T-helper 1 cell treated with Interleukin-12 subunit alpha and Interleukin-12 subunit beta and Interleukin-4 antibody, amounts not matched to agents 30 μg/mL and 1 μg/mL, for 36 hours (primary cell): ENCODE measurements at regions not wholly inside any gene's neighbourhood (a gene's known extent, or its start where the extent isn't known, plus 50 kb on each side); places are given as distances from the start of the nearest gene placed in this dataset.
"Not testable (repeated sequence)": the region's sequence is repeated elsewhere in the genome, so short reads cannot be mapped to it uniquely, and the experiment has no call there.

Source experiments
- H3K27ac Mint-ChIP-seq: one replicate; pipeline ENCODE4 v1.8.0; 2021; ENCODE audit warnings: mild to moderate bottlenecking, mixed read lengths
- H3K27me3 Mint-ChIP-seq: one replicate; pipeline ENCODE4 v1.8.0; 2021; ENCODE audit warnings: low read depth, mixed read lengths
- H3K36me3 Mint-ChIP-seq: one replicate; pipeline ENCODE4 v1.8.0; 2021; ENCODE audit warnings: low read depth, mixed read lengths
- H3K4me1 Mint-ChIP-seq: one replicate; pipeline ENCODE4 v1.8.0; 2021; ENCODE audit warnings: low read depth, mixed read lengths
- H3K4me3 Mint-ChIP-seq: one replicate; pipeline ENCODE4 v1.8.0; 2021; ENCODE audit warnings: mild to moderate bottlenecking, moderate library complexity, mixed read lengths
- H3K9me3 Mint-ChIP-seq: one replicate; pipeline ENCODE4 v1.8.0; 2021; ENCODE audit warnings: mixed read lengths

DNA sequence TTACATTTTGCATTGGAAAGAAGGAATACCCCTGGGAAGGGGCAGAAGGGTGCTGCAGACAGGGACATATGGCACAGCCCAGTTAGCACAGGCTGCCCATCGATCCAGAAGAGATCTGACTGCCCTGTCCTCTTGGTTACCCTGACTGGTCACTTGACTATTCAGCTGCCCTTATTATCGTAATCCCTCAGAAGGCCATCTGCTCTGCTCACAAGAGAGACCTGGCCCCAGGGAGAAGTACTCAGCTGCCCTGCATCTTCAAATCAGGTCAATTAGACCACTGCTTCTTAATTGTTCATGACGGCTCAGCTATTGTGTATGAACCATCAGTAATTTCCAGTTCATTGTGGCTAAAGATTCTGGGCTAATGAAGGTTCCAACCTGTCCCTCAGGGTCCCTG is 345.0 kb downstream of the TLE1 start:
- H3K4me3 Mint-ChIP-seq: no peak overlapping the region
- H3K36me3 Mint-ChIP-seq: no peaks in the 10 kb centered on the region
- H3K27ac Mint-ChIP-seq: no peak overlapping the region
- H3K27me3 Mint-ChIP-seq: no peaks in the 10 kb centered on the region
- H3K4me1 Mint-ChIP-seq: no peaks in the 10 kb centered on the region
- peaks cover 11% of the 10 kb centered on the region for H3K9me3 Mint-ChIP-seq

DNA sequence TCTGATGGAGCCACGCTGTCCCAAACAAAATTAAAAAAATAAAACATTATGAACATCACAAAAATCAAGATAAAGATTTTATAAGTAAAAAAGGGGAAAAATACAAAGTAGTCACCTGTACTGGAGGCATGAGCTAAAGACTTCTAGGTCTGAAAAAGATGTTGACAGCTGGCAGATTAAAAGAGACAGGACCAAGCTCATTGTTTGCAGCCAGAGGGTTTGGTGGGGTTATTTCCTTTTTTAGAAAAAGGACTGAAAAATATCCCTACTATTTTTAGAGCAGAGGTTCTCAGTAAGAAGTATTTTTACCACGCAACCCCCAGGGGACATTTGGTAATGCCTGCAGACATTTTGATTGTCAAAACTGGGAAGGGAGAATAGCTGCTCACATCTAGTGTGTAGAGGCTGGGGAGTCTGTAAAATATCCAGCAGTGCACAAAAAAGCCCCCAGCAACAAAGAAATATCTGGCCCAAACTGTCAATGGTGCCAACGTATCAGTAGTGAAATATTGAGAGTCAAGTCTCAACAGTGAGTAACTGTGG is 353.4 kb downstream of the TLE1 start:
- no peaks in the 10 kb centered on the region for H3K4me1 Mint-ChIP-seq
- H3K36me3 Mint-ChIP-seq: no peaks in the 10 kb centered on the region
- no peaks in the 10 kb centered on the region for H3K27me3 Mint-ChIP-seq
- H3K4me3 Mint-ChIP-seq: no peak overlapping the region
- no peak overlapping the region for H3K27ac Mint-ChIP-seq
- H3K9me3 Mint-ChIP-seq: peaks cover 22% of the 10 kb centered on the region

DNA sequence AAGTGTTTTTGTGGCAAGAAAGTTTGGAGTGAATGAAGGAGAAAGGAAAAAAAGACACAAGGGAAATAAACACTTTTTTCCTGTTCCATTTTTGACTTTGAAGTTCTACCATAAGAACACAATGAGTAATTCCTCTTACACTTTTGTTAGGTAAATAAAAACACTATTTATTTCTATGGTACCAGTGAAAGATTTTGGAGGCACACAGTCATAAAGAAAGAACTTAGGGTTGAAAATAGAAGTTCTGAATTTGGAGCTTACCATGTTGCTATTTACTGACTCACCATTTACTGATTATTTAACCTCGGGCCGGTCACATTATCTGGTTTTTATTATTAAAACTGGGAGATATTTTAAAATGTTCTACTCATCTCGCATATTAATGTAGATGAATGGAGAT is 367.8 kb downstream of the TLE1 start:
- H3K4me3 Mint-ChIP-seq: no peak overlapping the region
- H3K27me3 Mint-ChIP-seq: no peaks in the 10 kb centered on the region
- no peak overlapping the region for H3K27ac Mint-ChIP-seq
- H3K4me1 Mint-ChIP-seq: no peaks in the 10 kb centered on the region
- no peaks in the 10 kb centered on the region for H3K36me3 Mint-ChIP-seq
- peaks cover 44% of the 10 kb centered on the region for H3K9me3 Mint-ChIP-seq

DNA sequence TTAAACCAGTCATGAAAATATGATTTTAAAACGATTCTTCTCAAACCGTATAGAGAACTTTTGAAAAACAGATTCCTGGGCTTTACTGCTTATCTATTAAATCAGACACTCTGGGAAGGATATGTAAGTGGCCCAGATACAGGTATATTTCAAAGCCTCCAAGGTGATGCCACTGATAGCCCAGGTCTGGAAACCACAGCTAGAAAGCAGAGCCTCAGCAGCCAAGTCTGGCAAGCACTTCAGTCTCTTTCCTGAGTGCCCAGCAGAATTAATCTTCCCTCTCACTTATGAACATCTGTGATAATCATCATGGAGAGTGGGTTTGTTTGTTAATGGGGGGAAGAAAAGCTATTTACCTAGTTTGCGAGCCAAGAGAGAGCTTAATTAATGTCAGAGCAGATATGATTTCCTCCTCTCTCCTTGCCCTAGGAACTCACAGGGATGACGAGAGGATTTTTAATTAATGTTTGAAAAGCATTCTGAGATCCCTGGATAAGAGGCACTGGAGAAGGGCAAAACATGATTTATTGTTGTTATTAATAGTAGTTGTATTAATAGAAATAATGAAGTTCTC is 368.4 kb downstream of the TLE1 start:
- H3K9me3 Mint-ChIP-seq: peaks cover 42% of the 10 kb centered on the region
- H3K4me1 Mint-ChIP-seq: no peaks in the 10 kb centered on the region
- no peak overlapping the region for H3K4me3 Mint-ChIP-seq
- H3K27ac Mint-ChIP-seq: no peak overlapping the region
- no peaks in the 10 kb centered on the region for H3K36me3 Mint-ChIP-seq
- H3K27me3 Mint-ChIP-seq: no peaks in the 10 kb centered on the region

DNA sequence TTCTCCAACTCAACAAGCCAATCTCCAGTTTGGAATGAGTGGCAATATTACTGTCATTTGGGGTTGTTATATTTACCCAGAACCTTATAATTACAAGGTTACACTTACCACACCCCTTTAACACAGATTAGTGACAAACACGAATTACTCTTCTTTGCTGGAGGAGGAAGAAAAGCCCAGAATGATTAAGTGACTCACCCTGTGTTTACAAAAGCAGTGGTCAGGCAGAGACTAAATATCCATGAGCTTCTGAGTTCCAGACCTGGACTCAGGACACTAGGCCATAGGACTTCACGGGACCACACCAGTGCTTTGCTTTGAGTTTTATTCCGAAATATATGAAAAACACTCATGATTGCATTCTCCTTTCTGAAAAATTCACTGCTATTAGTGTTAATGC is 370.8 kb downstream of the TLE1 start:
- Mint-ChIP-seq H3K4me3 (no peak overlapping the region), H3K9me3 (peaks cover 48% of the 10 kb centered on the region), H3K27ac (no peak overlapping the region), H3K36me3 (no peaks in the 10 kb centered on the region), H3K27me3 (no peaks in the 10 kb centered on the region), H3K4me1 (no peaks in the 10 kb centered on the region)

DNA sequence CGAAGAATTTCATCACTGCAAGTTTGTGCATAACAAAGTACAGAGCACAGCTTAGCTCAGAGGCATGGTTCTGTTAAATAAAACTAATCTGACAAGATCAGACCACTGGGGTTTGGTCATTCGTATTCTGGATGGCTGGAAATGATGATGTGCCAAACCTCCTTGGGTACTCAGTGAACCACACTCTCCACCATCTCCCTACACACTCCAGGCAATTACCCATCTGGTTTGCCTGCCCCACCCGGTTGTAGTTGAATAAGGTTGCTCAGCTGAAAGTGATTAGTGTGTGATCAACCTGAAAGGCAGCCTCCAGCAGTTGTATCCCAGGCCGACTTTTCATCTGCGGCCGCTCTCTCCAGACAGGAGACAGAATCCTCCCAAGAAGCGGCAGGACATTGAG is 371.4 kb downstream of the TLE1 start:
- no peaks in the 10 kb centered on the region for H3K36me3 Mint-ChIP-seq

DNA sequence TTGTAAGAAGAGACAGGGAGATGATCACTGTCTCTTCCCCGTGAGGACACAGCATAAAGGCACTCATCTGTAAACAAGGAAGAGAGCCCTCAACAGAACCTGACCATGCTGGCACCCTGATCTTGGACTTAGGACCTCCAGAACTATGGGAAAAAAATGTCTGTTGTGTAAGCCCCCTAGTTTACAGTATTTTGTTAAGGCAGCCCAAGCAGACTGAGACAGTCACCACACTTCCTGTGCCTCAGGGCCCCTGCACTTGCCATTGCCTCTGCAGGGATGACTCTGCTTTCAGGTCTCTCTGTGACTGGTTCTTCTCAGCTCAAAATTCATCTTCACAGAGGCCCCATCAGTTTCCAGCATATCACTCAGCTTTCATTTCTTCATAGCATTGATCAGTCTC is 372.1 kb downstream of the TLE1 start:
- H3K4me1 Mint-ChIP-seq: no peaks in the 10 kb centered on the region
- H3K9me3 Mint-ChIP-seq: peaks cover 39% of the 10 kb centered on the region
- no peaks in the 10 kb centered on the region for H3K27me3 Mint-ChIP-seq
- H3K4me3 Mint-ChIP-seq: no peak overlapping the region
- H3K27ac Mint-ChIP-seq: no peak overlapping the region
- H3K36me3 Mint-ChIP-seq: no peaks in the 10 kb centered on the region

More for the DNA sequence above, 371.4 kb downstream of the TLE1 start:
- H3K4me1 Mint-ChIP-seq: no peaks in the 10 kb centered on the region
- no peak overlapping the region for H3K27ac Mint-ChIP-seq
- no peak overlapping the region for H3K4me3 Mint-ChIP-seq
- H3K27me3 Mint-ChIP-seq: no peaks in the 10 kb centered on the region
- H3K9me3 Mint-ChIP-seq: peaks cover 44% of the 10 kb centered on the region

DNA sequence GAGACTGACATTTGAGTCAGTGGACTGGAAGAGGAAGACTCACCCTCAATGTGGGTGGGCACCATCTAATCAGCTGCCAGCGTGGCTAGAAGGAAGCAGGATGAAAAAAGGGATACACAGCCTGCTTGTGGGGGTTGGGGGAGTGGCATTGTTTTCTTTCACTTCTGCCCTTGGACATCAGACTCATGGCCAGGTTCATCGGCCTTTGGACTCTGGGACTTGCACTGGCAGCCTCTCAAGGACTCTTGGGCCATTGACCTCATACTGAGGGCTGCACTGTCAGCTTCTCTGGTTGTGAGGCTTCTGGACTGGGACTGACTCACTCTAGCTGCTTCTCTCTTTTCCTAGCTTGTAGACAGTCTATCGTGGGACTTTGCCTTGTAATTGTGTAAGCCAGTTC is 374.9 kb downstream of the TLE1 start:
- Mint-ChIP-seq H3K4me3 (no peak overlapping the region), H3K27me3 (no peaks in the 10 kb centered on the region), H3K9me3 (peaks cover 43% of the 10 kb centered on the region), H3K36me3 (no peaks in the 10 kb centered on the region), H3K27ac (no peak overlapping the region), H3K4me1 (no peaks in the 10 kb centered on the region)

DNA sequence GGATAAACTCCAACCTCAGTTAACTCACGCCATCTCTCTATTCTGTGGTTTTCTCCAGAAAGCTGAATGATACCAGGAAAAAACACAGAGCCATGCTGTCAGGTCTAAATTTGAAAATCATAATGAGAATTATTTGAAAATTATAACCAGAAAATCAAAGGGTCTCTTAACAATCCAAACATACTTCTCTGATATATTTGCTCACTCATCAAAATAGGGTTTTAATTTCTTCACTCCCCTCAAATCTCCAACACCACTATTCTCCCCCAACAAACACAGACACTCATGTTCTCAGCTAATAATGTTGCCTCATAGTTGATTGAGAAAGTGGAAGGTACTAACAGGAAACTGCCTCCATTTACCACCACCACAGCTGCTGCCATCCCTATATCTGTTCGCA is 375.5 kb downstream of the TLE1 start:
- Mint-ChIP-seq H3K9me3 (peaks cover 45% of the 10 kb centered on the region), H3K4me3 (no peak overlapping the region), H3K36me3 (no peaks in the 10 kb centered on the region), H3K27me3 (no peaks in the 10 kb centered on the region), H3K27ac (no peak overlapping the region), H3K4me1 (no peaks in the 10 kb centered on the region)

DNA sequence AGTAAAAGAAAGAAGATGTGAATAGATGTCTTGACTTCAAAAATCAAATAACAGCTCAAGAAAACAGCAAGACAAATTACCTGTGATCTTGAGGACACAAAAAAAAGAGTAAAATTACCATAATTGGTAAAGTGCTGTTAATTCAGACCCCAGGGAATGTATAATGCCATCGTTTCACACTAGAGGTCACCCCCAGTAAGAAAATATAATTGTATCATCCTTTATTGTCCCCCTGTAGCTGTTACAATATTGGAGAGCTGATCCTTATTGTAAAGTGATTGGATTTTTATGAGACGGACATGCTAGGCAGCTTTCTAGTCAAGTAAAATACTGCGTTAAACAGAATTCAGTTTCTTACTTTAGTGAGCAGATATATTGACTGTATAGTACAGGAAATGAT is 377.0 kb downstream of the TLE1 start:
- H3K4me3 Mint-ChIP-seq: no peak overlapping the region
- H3K27ac Mint-ChIP-seq: no peak overlapping the region
- no peaks in the 10 kb centered on the region for H3K27me3 Mint-ChIP-seq
- H3K36me3 Mint-ChIP-seq: no peaks in the 10 kb centered on the region
- H3K9me3 Mint-ChIP-seq: peaks cover 37% of the 10 kb centered on the region
- H3K4me1 Mint-ChIP-seq: no peaks in the 10 kb centered on the region

DNA sequence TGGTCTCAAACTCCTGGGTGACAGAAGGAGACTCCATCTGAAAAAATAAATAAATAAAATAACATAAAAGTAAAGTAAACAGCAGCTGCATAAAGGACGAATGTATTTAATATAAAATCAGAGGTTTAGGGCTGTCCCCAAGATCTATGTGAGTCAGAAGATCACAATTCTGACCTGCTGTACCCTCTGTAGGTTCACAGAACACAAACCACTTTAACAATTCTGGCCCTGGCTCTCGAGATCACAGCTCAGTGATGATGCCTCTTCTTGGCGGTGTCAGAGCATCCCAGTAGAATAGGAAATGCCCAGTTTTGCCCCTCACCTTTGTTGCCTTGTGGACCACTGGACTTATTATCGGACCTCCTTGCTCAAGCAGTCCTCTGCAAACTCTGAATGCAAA is 380.9 kb downstream of the TLE1 start:
- H3K4me3 Mint-ChIP-seq: no peak overlapping the region
- no peak overlapping the region for H3K27ac Mint-ChIP-seq
- H3K9me3 Mint-ChIP-seq: peaks cover 19% of the 10 kb centered on the region
- no peaks in the 10 kb centered on the region for H3K36me3 Mint-ChIP-seq
- H3K4me1 Mint-ChIP-seq: no peaks in the 10 kb centered on the region
- no peaks in the 10 kb centered on the region for H3K27me3 Mint-ChIP-seq

DNA sequence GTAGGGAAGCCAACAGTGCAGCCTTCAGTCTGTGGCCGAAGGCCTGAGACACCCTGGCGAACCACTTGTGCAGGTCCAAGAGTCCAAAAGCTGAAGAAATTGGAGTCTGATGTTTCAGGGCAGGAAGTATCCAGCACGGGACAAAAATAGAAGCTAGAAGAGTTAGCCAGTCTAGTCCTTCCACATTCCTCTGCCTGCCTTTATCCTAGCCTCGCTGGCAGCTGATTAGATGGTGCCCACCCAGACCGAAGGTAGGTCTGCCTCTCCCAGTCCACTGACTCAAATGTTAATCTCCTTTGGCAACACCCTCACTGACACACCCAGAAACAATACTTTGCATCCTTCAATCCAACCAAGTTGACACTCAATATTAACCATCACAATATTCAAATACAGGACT is 381.6 kb downstream of the TLE1 start:
- not testable (repeated sequence) for H3K4me1 Mint-ChIP-seq, H3K4me3 Mint-ChIP-seq, H3K27ac Mint-ChIP-seq, H3K27me3 Mint-ChIP-seq, H3K36me3 Mint-ChIP-seq
- H3K9me3 Mint-ChIP-seq: peaks cover 19% of the 10 kb centered on the region

DNA sequence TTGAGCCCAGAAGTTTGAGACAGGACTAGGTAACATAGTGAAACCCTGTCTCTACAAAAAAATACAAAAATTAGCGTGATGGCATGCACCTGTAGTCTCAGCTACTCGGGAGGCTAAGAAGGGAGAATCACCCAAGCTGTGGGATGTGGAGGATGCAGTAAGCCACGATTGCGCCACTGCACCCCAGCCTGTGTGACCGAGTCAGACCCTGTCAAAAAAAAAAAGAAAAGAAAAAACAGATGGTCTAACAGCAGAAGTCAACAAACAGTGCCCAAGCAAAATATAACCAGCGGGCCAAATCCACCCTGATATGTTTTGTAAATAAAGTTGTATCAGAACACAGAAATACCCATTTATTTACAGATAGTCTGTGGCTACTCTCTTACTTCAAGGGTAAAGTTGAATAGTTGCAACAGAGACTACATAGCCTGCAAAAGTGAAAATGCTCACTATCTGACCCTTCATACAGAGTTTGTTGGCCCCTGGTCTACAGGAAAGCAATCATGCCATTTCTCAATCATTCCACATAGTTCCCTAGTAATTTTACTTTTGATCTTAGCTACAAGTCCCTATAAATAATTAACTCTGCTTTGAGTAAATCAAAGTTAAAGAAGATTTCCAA is 383.7 kb downstream of the TLE1 start:
- H3K4me3 Mint-ChIP-seq: no peak overlapping the region

DNA sequence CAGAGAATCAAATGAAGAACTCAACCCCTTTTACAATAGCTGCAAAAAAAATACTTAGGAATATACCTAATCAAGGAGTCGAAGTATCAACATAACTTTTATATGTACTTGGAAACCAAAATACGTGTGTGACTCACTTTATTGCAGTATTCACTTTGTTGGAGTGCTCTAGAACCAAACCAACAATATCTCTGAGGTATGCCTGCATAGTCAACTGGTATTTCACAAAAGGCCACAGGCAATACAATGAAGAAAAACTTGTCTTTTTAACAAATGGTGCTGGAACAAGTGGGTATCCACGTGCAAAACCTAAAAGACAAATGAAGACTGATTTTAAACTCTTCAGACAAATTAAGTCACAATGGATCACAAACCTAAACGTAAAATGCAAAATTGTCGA is 385.7 kb downstream of the TLE1 start:
- no peaks in the 10 kb centered on the region for H3K36me3 Mint-ChIP-seq
- H3K27ac Mint-ChIP-seq: no peak overlapping the region
- no peaks in the 10 kb centered on the region for H3K27me3 Mint-ChIP-seq
- H3K4me3 Mint-ChIP-seq: no peak overlapping the region
- H3K9me3 Mint-ChIP-seq: peaks cover 7% of the 10 kb centered on the region
- H3K4me1 Mint-ChIP-seq: no peaks in the 10 kb centered on the region

More for the DNA sequence above, 383.7 kb downstream of the TLE1 start:
- Mint-ChIP-seq H3K27ac (no peak overlapping the region), H3K36me3 (no peaks in the 10 kb centered on the region), H3K4me1 (no peaks in the 10 kb centered on the region), H3K9me3 (peaks cover 22% of the 10 kb centered on the region), H3K27me3 (no peaks in the 10 kb centered on the region)

DNA sequence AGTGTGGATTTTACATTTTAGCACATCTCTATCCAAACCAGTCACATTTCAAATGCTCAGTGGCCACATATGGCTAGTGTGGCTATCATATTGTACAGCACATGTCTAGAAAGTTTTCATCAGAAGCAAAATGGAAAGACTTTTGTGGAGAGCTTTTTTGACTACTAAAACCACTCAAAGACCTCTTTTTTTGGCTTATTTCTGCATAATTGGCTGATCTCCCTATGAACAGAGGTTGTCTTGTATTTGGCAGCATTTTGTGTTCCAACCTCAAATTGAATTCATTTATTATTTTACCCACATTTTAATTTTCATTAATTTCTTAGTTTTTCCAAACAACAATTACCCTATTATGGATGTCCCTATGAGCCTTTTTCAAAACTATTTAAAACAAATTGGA is 395.7 kb downstream of the TLE1 start:
- H3K27ac Mint-ChIP-seq: no peak overlapping the region
- no peaks in the 10 kb centered on the region for H3K27me3 Mint-ChIP-seq
- peaks cover 6% of the 10 kb centered on the region for H3K4me1 Mint-ChIP-seq
- no peak overlapping the region for H3K4me3 Mint-ChIP-seq
- no peaks in the 10 kb centered on the region for H3K36me3 Mint-ChIP-seq
- peaks cover 7% of the 10 kb centered on the region for H3K9me3 Mint-ChIP-seq
